Stimulated activated naive B cell treated with anti-CD40 and anti-IgM and Interleukin-4, amounts not matched to agents 10 μg/mL and 1 μg/mL and 100 μg/mL, for 72 hours (primary cell): ENCODE measurements at regions not wholly inside any gene's neighbourhood (a gene's known extent, or its start where the extent isn't known, plus 50 kb on each side); places are given as distances from the start of the nearest gene placed in this dataset.
A peak's percentile ranks its signal among the peaks of the same experiment; 100 is the strongest.

ENCODE experiments used
- ATAC-seq, 2 donors: fragments of 150-1000 bp; cut with Tn5 transposase; replicated peaks; 2 replicates each; pipeline ENCODE4 v1.10.0; 2021; ENCODE audit warnings: moderate library complexity in 1 of 2
- DNase-seq: peaks from one replicate; pipeline ENCODE4 v3.0.0; 2021
- H3K27ac Mint-ChIP-seq: one replicate; pipeline ENCODE4 v1.8.0; 2022; ENCODE audit warnings: mild to moderate bottlenecking, mixed read lengths
- H3K27me3 Mint-ChIP-seq, 2 donors: one replicate each; pipeline ENCODE4 v1.8.0; 2022; ENCODE audit warnings: mixed read lengths in 2 of 2
- H3K36me3 Mint-ChIP-seq, 2 donors: one replicate each; pipeline ENCODE4 v1.8.0; 2022; ENCODE audit warnings: mixed read lengths in 2 of 2, mild to moderate bottlenecking in 1 of 2
- H3K4me1 Mint-ChIP-seq, 2 donors: one replicate each; pipeline ENCODE4 v1.8.0; 2022; ENCODE audit warnings: mixed read lengths in 2 of 2, mild to moderate bottlenecking in 1 of 2
- H3K4me3 Mint-ChIP-seq, 2 donors: one replicate each; pipeline ENCODE4 v1.8.0; 2022; ENCODE audit warnings: mild to moderate bottlenecking in 2 of 2, mixed read lengths in 2 of 2, moderate library complexity in 1 of 2
- H3K9me3 Mint-ChIP-seq, 2 donors: one replicate each; pipeline ENCODE4 v1.8.0; 2022; ENCODE audit warnings: mixed read lengths in 2 of 2, mild to moderate bottlenecking in 1 of 2

- no peak for DNase-seq
- Mint-ChIP-seq H3K9me3 (no peaks in the 10 kb centered on the region), H3K27me3 (no peaks in the 10 kb centered on the region), H3K4me3 (no peak overlapping the region), H3K4me1 (no peaks in the 10 kb centered on the region), H3K27ac (no peak overlapping the region), H3K36me3 (no peaks in the 10 kb centered on the region)
- no peak for ATAC-seq
Observed at GRCh38 chr12:90029317-90029716, 320.7 kb upstream of the ATP2B1 start.

- Mint-ChIP-seq H3K4me1 (peaks cover 0 to 2% of the 10 kb centered on the region in 2 donors), H3K9me3 (no peaks in the 10 kb centered on the region), H3K36me3 (no peaks in the 10 kb centered on the region), H3K27ac (no peak overlapping the region), H3K4me3 (no peak overlapping the region), H3K27me3 (no peaks in the 10 kb centered on the region)
- no peak for ATAC-seq
- no peak for DNase-seq
Observed at GRCh38 chr12:90028635-90029051, 320.0 kb upstream of the ATP2B1 start.

GRCh38 chr12:90027889-90028634, 319.4 kb upstream of the ATP2B1 start:
- no peaks in the 10 kb centered on the region for H3K36me3 Mint-ChIP-seq
- DNase-seq: no peak
- no peaks in the 10 kb centered on the region for H3K9me3 Mint-ChIP-seq
- H3K27me3 Mint-ChIP-seq: no peaks in the 10 kb centered on the region
- ATAC-seq: no peak
- no peak overlapping the region for H3K4me3 Mint-ChIP-seq
- no peak overlapping the region for H3K27ac Mint-ChIP-seq
- H3K4me1 Mint-ChIP-seq: peaks cover 0 to 2% of the 10 kb centered on the region in 2 donors

- Mint-ChIP-seq H3K4me1 (peaks cover 0 to 2% of the 10 kb centered on the region in 2 donors), H3K27me3 (no peaks in the 10 kb centered on the region), H3K27ac (no peak overlapping the region), H3K9me3 (no peaks in the 10 kb centered on the region), H3K36me3 (no peaks in the 10 kb centered on the region), H3K4me3 (no peak overlapping the region)
- DNase-seq (no peak), ATAC-seq (no peak)
Observed at GRCh38 chr12:90027041-90027440, 318.4 kb upstream of the ATP2B1 start.

- ATAC-seq: no peak
- H3K9me3 Mint-ChIP-seq: no peaks in the 10 kb centered on the region
- no peaks in the 10 kb centered on the region for H3K36me3 Mint-ChIP-seq
- H3K27ac Mint-ChIP-seq: no peak overlapping the region
- DNase-seq: no peak
- H3K4me1 Mint-ChIP-seq: peaks cover 0 to 2% of the 10 kb centered on the region in 2 donors
- no peak overlapping the region for H3K4me3 Mint-ChIP-seq
- no peaks in the 10 kb centered on the region for H3K27me3 Mint-ChIP-seq
Observed at GRCh38 chr12:90026516-90026915, 317.9 kb upstream of the ATP2B1 start.

- H3K27ac Mint-ChIP-seq: no peak overlapping the region
- H3K9me3 Mint-ChIP-seq: no peaks in the 10 kb centered on the region
- ATAC-seq (no peak), DNase-seq (no peak)
- no peak overlapping the region for H3K4me3 Mint-ChIP-seq
- H3K27me3 Mint-ChIP-seq: no peaks in the 10 kb centered on the region
- H3K4me1 Mint-ChIP-seq: peaks cover 0 to 2% of the 10 kb centered on the region in 2 donors
- H3K36me3 Mint-ChIP-seq: no peaks in the 10 kb centered on the region
Observed at GRCh38 chr12:90024262-90024661, 315.6 kb upstream of the ATP2B1 start.

GRCh38 chr12:90023207-90023900, 314.7 kb upstream of the ATP2B1 start:
- H3K27ac Mint-ChIP-seq: no peak overlapping the region
- no peak for ATAC-seq
- DNase-seq: no peak
- H3K36me3 Mint-ChIP-seq: no peaks in the 10 kb centered on the region
- peaks cover 0 to 2% of the 10 kb centered on the region in 2 donors for H3K4me1 Mint-ChIP-seq
- no peaks in the 10 kb centered on the region for H3K27me3 Mint-ChIP-seq
- H3K9me3 Mint-ChIP-seq: no peaks in the 10 kb centered on the region
- H3K4me3 Mint-ChIP-seq: no peak overlapping the region

GRCh38 chr12:90021795-90022440, 313.3 kb upstream of the ATP2B1 start:
- Mint-ChIP-seq H3K36me3 (no peaks in the 10 kb centered on the region), H3K27me3 (no peaks in the 10 kb centered on the region), H3K9me3 (no peaks in the 10 kb centered on the region), H3K4me3 (no peak overlapping the region), H3K27ac (no peak overlapping the region), H3K4me1 (peaks cover 0 to 2% of the 10 kb centered on the region in 2 donors)
- no peak for ATAC-seq
- no peak for DNase-seq

- H3K9me3 Mint-ChIP-seq: no peaks in the 10 kb centered on the region
Observed at GRCh38 chr12:90020881-90021280, 312.2 kb upstream of the ATP2B1 start.

GRCh38 chr12:90020436-90020835, 311.8 kb upstream of the ATP2B1 start:
- Mint-ChIP-seq H3K4me3 (no peak overlapping the region), H3K4me1 (peaks cover 3 to 4% of the 10 kb centered on the region in 2 donors), H3K27ac (no peak overlapping the region), H3K27me3 (no peaks in the 10 kb centered on the region), H3K36me3 (no peaks in the 10 kb centered on the region), H3K9me3 (no peaks in the 10 kb centered on the region)
- no peak for ATAC-seq
- DNase-seq: no peak

More at GRCh38 chr12:90020881-90021280, 312.2 kb upstream of the ATP2B1 start:
- Mint-ChIP-seq H3K36me3 (no peaks in the 10 kb centered on the region), H3K27me3 (no peaks in the 10 kb centered on the region), H3K4me3 (no peak overlapping the region), H3K27ac (no peak overlapping the region), H3K4me1 (peaks cover 0 to 2% of the 10 kb centered on the region in 2 donors)
- ATAC-seq (no peak), DNase-seq (no peak)

- H3K9me3 Mint-ChIP-seq: no peaks in the 10 kb centered on the region
- DNase-seq (no peak), ATAC-seq (no peak)
- H3K36me3 Mint-ChIP-seq: no peaks in the 10 kb centered on the region
- peaks cover 4 to 7% of the 10 kb centered on the region in 2 donors for H3K4me1 Mint-ChIP-seq
- no peak overlapping the region for H3K27ac Mint-ChIP-seq
- H3K4me3 Mint-ChIP-seq: no peak overlapping the region
- H3K27me3 Mint-ChIP-seq: no peaks in the 10 kb centered on the region
Observed at GRCh38 chr12:90020014-90020413, 311.4 kb upstream of the ATP2B1 start.

- Mint-ChIP-seq H3K4me1 (peaks cover 10 to 22% of the 10 kb centered on the region in 2 donors), H3K27ac (no peak overlapping the region), H3K4me3 (no peak overlapping the region), H3K9me3 (no peaks in the 10 kb centered on the region), H3K27me3 (no peaks in the 10 kb centered on the region), H3K36me3 (no peaks in the 10 kb centered on the region)
- DNase-seq: no peak
- ATAC-seq: no peak
Observed at GRCh38 chr12:90017316-90017715, 308.7 kb upstream of the ATP2B1 start.

GRCh38 chr12:90015228-90015627, 306.6 kb upstream of the ATP2B1 start:
- no peaks in the 10 kb centered on the region for H3K27me3 Mint-ChIP-seq
- peak overlapping the region; percentile 42 for H3K27ac Mint-ChIP-seq

GRCh38 chr12:90013409-90013808, 304.8 kb upstream of the ATP2B1 start:
- Mint-ChIP-seq H3K27me3 (no peaks in the 10 kb centered on the region), H3K4me3 (no peak overlapping the region), H3K27ac (no peak overlapping the region), H3K9me3 (no peaks in the 10 kb centered on the region), H3K4me1 (peaks cover 19 to 36% of the 10 kb centered on the region in 2 donors), H3K36me3 (no peaks in the 10 kb centered on the region)
- ATAC-seq (peak; percentile 70 to 82), DNase-seq (no peak)

More at GRCh38 chr12:90015228-90015627, 306.6 kb upstream of the ATP2B1 start:
- H3K36me3 Mint-ChIP-seq: no peaks in the 10 kb centered on the region
- no peak for ATAC-seq
- H3K4me3 Mint-ChIP-seq: no peak overlapping the region
- peaks cover 14 to 29% of the 10 kb centered on the region in 2 donors for H3K4me1 Mint-ChIP-seq
- no peaks in the 10 kb centered on the region for H3K9me3 Mint-ChIP-seq
- DNase-seq: no peak
